Astrocyte of the cerebellum (primary cell): ENCODE measurements at regions not wholly inside any gene's neighbourhood (a gene's known extent, or its start where the extent isn't known, plus 50 kb on each side); places are given as distances from the start of the nearest gene placed in this dataset.

ENCODE experiments used
- DNase-seq: peaks from one replicate; pipeline ENCODE4 v3.0.0-alpha.2; 2011; ENCODE audit warnings: low read depth
- H3K4me3 ChIP-seq: 2 replicates; pipeline ENCODE4 v1.5.1; 2011; ENCODE audit warnings: mild to moderate bottlenecking, low read depth, low read length, moderate library complexity
- in situ Hi-C: cut with HindIII; loops from 2 replicates; pipeline ENCODE4 v1.10.0; 2017; ENCODE audit warnings: low sequenced_read_pairs
- TF ChIP-seq, protein P1 (sequence below): IDR thresholded peaks from 2 replicates; pipeline ENCODE4 v1.5.1; 2012; ENCODE audit warnings: low read length, low read depth, moderate library complexity, mild to moderate bottlenecking; ENCODE audit errors: missing control alignments

DNA sequence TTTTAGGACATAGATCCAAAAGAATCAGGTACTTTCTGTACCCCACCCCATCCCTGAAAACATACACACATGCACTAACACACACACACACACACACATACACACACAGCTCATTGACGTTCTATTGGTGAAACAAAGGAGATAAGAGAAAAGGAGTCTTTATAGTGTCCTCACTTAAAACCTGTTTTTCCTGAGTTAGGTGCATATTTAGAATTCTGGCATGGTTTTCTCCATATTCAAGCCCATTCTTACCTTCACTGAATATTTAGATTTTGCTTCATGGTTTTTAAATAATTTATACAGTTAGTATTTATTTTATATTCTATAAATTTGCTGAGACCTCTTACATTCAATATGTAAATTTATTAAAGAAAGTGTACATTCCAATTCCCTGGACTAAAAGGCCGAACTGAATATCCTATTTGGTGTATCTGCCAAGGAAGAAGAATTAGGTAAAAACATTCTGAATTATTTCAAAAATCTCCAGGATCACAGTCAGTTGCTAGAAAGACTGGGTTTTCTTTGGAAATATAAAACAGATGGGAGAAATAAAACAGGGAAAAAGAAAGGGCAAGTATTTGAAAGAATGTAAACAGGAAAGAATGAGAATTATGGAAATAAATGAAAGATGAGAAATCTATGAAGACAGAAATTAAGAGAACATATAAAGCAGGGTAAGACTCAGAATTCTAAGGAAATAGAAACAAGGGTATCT, 556.2 kb downstream of the KCTD12 start:
- DNase-seq, result no peak
- TF ChIP-seq, protein P1, sequence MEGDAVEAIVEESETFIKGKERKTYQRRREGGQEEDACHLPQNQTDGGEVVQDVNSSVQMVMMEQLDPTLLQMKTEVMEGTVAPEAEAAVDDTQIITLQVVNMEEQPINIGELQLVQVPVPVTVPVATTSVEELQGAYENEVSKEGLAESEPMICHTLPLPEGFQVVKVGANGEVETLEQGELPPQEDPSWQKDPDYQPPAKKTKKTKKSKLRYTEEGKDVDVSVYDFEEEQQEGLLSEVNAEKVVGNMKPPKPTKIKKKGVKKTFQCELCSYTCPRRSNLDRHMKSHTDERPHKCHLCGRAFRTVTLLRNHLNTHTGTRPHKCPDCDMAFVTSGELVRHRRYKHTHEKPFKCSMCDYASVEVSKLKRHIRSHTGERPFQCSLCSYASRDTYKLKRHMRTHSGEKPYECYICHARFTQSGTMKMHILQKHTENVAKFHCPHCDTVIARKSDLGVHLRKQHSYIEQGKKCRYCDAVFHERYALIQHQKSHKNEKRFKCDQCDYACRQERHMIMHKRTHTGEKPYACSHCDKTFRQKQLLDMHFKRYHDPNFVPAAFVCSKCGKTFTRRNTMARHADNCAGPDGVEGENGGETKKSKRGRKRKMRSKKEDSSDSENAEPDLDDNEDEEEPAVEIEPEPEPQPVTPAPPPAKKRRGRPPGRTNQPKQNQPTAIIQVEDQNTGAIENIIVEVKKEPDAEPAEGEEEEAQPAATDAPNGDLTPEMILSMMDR, result no peak
- in situ Hi-C loops, result no loop called here
- H3K4me3 ChIP-seq, result no peak overlapping the region

DNA sequence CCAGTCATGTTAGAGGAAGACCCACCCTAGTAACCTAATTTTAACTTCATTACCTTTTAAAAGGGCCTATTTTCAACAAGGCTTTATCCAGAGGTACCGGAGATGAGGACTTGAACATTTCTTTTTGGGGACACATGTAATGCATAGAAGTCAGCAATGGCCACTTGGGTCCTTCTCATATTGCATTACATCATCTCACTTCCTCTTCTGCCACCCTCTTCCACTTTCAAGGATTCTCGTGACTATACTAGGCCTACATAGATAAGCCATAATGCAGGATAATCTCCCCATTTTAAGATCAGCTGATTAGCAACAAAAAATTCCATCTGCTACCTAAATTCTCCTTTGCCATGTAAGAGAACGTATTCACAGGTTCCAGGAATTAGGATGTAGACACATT, 557.2 kb downstream of the KCTD12 start:
- TF ChIP-seq, protein P1, result no peak
- DNase-seq, result no peak
- in situ Hi-C loops, result no loop called here
- no peak overlapping the region for H3K4me3 ChIP-seq

DNA sequence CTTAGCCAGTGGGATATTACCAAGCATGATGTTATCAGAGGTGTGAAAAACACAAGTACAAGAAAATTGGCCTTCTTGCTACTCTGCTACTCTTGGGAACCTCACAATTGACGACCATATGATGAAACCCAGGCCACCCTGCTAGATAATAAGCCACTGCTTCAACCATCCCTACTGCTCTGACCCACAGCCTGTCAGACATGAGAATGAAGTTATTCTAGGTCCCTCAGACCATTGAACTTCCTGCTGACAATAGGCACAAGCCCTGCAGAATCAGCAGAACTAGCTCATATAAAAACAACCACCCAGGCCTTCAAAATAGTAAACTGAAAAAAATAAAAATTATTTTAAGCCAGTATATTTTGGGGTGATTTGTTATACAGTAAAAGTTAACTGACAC, 559.9 kb downstream of the KCTD12 start:
- TF ChIP-seq, protein P1, result no peak
- in situ Hi-C loops, result no loop called here
- H3K4me3 ChIP-seq, result no peak overlapping the region
- DNase-seq, result no peak

DNA sequence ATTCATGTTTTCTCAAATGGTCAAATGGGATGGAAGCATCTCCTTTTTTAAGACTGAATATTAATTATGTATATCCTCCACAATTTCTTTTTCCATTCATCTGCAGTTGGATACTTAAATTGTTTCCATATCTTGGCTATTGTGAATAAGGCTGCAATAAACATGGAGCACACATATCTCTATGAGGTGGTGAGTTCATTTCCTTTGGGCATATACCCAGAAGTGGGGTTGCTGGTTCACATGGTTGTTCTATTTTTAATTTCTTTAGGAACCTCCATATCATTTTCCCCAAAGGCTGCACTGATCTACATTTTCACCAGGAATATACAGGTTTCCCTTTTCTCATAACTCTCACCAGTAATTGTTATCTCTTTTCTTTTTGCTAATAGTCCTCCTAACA, 566.3 kb downstream of the KCTD12 start:
- in situ Hi-C loops, result no loop called here
- no peak for DNase-seq
- TF ChIP-seq, protein P1, result no peak
- H3K4me3 ChIP-seq, result no peak overlapping the region

DNA sequence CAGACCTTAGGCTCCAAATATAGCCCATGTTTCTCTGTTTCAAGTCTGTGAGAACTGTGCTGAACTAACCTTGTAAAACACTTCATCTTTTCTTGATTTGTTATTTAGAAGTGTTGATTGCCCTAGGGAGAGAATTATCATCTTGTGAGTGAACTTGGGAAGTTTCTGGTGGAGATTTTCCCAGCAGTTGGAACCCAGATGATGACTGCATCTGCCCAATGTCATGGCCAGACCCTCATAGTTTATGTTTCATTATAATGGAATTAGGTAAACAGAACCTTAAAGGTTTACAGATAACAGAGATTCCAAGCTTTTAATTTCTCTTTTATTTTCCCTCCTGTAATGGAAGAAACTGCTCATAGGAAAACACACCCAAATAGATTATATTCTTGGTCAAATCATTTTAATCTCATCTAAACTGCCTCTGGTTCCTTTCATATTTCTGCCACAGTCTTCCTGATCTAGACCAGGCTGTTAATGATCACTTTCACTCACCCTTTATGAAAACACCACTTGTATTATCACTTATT, 569.1 kb downstream of the KCTD12 start:
- TF ChIP-seq, protein P1, result no peak
- DNase-seq, result no peak
- H3K4me3 ChIP-seq, result no peak overlapping the region
- in situ Hi-C loops, result no loop called here

DNA sequence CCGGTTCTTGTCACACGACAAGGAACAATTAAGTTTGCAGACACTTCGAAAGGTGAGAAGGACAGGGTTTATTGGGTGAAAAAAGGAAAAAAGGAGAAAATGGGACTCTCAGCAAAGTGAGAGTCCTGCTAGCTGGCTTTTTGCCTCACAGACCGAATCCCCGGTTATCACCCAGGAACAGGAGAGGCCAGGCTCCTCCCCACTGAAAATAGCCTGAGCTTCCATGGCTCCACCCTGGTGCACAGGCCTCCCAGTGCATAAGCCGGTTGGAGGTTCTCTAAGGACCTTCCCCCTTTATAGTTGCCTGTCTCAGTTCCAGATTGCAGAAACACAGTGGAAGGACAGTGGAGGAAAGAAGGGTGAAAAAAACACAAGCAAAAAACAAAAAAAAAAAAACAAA, 571.7 kb downstream of the KCTD12 start:
- no peak overlapping the region for H3K4me3 ChIP-seq
- in situ Hi-C loops, result no loop called here
- TF ChIP-seq, protein P1, result no peak
- DNase-seq, result no peak
